ENCODE measurements at regions not wholly inside any gene's neighbourhood (a gene's known extent, or its start where the extent isn't known, plus 50 kb on each side); places are given as distances from the start of the nearest gene placed in this dataset.
"Not testable (repeated sequence)": the region's sequence is repeated elsewhere in the genome, so short reads cannot be mapped to it uniquely, and the experiment has no call there.

DNA sequence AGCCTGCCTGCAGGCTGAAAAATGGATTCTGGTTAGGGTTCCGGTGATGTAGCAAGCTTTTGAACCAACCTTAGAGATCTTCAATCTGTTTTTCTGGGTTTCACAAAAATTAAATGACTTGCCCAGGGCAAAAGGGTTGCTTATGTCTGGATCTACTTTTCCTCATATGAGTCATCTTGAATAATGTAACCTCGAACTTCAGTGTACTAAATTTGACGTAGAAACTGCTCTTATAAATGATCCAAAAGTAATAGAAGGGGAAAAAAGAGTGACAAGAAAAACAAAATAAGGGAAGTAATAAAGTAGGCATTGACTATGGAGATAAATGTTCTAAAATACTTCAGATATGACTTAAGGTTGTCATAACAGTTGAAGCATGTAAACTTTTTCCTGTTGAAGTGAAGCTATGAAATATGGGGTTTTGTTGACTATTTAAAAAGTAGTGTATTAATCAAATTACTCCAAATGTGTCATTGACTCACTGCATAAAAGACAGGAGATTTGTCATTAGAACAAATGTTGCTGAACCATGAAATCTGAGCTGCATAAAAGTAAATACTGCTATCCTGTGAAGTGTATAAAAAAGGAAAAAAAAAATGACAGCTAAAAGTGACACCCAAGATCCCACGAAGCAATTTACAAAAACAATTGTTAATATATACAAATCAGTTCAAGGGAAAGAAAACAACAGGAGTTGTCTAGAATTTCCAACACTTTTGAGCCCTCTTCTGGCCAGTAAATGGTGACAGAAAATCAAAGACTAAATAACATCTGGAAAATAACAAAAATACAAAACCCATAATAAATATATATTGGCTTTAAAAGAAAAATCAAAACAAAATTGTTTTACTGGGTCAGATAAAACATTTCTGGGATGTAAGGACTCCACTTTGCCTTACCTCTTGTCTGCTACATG, 103.6 kb upstream of the SERPINE2 start:
- no peak for DNase-seq
- in situ Hi-C loops (cut with HindIII; ENCODE audit: low pct_ligation_motif_present, low pct_unique_long_range_greater_than_20kb, low sequenced_read_pairs): no loop called here

DNA sequence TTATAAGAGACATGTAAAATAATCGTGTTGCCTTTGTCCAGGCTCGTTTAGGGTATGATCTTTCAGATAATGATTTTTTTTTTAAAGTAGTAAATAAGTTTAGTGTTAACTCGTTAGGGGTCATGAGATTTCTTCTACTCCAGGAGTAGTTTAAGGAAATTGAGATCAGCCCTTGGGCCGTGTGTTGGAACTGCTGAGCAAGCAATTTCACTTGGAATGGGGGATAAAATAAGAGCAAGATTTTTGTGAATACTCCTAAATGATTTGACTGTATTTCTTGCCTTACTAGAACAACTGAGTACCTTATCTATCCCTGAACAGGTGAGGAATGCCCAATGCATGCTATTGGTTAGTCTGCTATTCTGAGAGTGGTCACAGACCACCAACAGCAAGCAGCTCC, 102.2 kb upstream of the SERPINE2 start:
- no peak for DNase-seq
- in situ Hi-C loops (cut with HindIII; ENCODE audit: low pct_ligation_motif_present, low pct_unique_long_range_greater_than_20kb, low sequenced_read_pairs): no loop called here

- in situ Hi-C loops (cut with HindIII; ENCODE audit: low pct_ligation_motif_present, low pct_unique_long_range_greater_than_20kb, low sequenced_read_pairs): no loop called here
- no peak for DNase-seq
These were observed 98.1 kb upstream of the SERPINE2 start for GRCh38 chr2:224137208-224137607.

- no peak for DNase-seq
- in situ Hi-C loops (cut with HindIII; ENCODE audit: low pct_ligation_motif_present, low pct_unique_long_range_greater_than_20kb, low sequenced_read_pairs): no loop called here
These were observed 97.3 kb upstream of the SERPINE2 start for GRCh38 chr2:224136396-224136795.

DNA sequence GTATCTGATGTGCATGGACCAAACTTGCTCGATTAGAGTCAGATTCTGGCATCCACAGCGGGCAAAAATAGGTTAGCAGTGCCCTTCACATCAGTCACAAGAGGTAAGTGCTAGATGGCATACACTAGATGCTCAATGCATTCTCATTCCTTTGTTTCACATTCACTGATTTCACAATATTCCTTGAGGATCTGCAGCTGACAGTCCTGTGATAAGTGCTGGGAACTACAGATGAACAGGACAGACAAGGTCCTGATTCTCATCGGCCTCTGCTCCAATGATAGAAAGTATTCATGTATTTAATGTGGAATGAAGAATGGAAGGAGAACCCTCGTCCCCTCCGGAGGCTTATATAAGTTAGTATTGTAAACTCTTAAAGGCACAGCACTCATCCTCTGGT, 96.8 kb upstream of the SERPINE2 start:
- in situ Hi-C loops (cut with HindIII; ENCODE audit: low pct_ligation_motif_present, low pct_unique_long_range_greater_than_20kb, low sequenced_read_pairs): no loop called here

DNA sequence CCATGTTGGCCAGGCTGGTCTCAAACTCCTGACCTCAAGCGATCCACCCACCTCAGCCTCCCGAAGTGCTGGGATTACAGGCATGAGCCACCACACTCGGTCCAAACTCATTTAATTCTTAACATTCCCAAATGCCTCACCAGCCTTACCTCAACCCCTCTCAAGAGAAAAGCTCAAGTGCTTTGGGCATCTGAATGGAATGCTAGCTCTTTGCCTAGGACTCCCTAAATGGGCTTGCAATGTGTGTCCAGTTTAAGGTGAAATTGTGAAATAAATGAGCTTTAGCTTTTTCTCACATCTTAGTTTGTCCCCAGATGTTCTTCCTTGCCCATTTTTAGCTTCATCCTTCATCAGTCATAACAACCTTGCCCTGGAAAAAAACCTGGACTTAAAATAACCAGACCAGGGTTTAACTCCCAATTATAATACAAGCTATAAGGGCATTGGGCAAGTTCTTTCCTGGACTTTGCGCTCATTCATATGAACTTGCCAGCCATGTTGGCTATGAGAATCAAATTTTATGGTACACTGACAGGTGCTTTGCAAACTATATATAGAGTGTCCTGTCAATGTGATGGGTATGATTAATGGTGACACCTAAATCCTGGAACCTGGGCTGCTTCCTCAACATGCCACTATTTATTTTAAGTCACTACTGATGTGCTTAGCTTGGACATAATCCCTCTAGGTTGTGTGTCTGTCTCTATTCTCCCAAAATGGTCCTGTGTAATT, 95.1 kb upstream of the SERPINE2 start:
- in situ Hi-C loops (cut with HindIII; ENCODE audit: low pct_ligation_motif_present, low pct_unique_long_range_greater_than_20kb, low sequenced_read_pairs): no loop called here

More for the DNA sequence above, 96.8 kb upstream of the SERPINE2 start:
- DNase-seq: no peak

DNA sequence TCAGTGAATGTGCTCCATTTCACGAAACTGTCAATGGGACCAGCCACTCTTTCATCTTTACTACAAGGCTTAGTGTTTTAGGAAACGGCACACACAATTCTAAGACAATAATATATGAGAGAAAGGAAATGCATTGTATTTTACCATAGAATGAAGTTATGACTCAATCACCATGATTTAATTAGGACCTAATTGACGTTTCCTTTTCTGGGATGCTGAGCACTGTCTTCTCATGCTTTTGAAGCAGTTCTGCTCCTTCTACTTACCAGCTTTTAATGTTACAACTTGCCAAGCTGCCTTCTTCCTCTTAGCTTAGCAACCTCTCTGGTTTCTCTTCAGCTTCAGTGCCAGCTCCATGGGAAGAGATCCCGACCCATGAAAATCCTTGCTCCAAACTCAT, 94.3 kb upstream of the SERPINE2 start:
- in situ Hi-C loops (cut with HindIII; ENCODE audit: low pct_ligation_motif_present, low pct_unique_long_range_greater_than_20kb, low sequenced_read_pairs): no loop called here
- DNase-seq: no peak

More for the DNA sequence above, 95.1 kb upstream of the SERPINE2 start:
- no peak for DNase-seq

GRCh38 chr2:224127871-224128501, 88.9 kb upstream of the SERPINE2 start:
- no peak for DNase-seq
- in situ Hi-C loops (cut with HindIII; ENCODE audit: low pct_ligation_motif_present, low pct_unique_long_range_greater_than_20kb, low sequenced_read_pairs): no loop called here

GRCh38 chr2:224126440-224126839, 87.4 kb upstream of the SERPINE2 start:
- in situ Hi-C loops (cut with HindIII; ENCODE audit: low pct_ligation_motif_present, low pct_unique_long_range_greater_than_20kb, low sequenced_read_pairs): no loop called here
- DNase-seq: no peak

DNA sequence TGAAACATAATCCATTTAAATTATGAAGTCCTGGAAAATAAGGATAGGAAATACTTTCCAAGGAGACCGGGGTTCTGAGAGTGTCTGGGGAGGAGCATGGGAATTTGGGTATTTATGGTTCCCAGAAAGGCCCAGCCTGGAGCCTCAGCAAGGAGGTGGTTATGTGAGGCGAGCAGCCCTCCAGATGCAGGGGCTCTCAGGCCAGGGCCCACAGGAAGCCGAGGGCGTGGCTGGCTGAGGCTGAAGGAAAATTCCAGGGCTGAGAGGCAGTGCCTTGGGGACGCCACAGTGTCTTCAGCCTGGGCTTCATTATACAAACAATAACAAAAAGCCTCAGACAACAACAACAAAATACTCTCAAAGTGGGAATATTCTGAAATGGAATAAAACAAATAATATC, 86.9 kb upstream of the SERPINE2 start:
- in situ Hi-C loops (cut with HindIII; ENCODE audit: low pct_ligation_motif_present, low pct_unique_long_range_greater_than_20kb, low sequenced_read_pairs): no loop called here

GRCh38 chr2:224122542-224122941, 83.5 kb upstream of the SERPINE2 start:
- in situ Hi-C loops (cut with HindIII; ENCODE audit: low pct_ligation_motif_present, low pct_unique_long_range_greater_than_20kb, low sequenced_read_pairs): no loop called here

More for the DNA sequence above, 86.9 kb upstream of the SERPINE2 start:
- no peak for DNase-seq

DNA sequence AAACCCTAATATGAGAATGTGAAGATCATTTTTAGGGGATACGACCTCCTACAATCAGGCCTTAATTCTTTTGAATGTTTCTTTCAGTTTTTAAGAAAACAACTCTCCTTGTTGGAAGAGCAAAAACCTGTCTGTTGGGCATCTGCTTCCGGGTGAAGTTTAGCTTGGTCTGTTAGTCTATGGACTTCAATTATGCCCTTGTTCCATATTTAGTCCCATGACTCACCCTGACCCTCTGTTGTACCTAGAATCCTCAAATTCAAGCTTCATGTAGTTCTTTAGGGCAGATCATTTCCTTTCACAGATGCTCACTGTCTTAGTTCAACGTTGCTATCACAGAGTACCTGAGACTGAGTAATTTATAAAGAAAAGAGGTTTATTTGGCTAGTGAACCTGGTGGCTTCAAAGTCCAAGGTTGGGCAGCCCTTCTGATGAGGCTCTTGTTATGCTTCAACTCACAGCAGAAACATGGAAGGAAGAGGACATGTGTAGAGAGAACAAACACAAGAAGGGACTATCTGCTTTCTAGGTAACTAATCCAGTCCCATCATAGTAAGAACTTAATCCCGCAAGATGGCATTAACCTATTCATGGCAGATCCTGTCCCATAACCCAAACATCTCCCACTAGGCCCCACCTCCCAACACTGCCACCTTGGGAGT, 82.5 kb upstream of the SERPINE2 start:
- in situ Hi-C loops (cut with HindIII; ENCODE audit: low pct_ligation_motif_present, low pct_unique_long_range_greater_than_20kb, low sequenced_read_pairs): no loop called here
- no peak for DNase-seq

More at GRCh38 chr2:224122542-224122941, 83.5 kb upstream of the SERPINE2 start:
- no peak for DNase-seq

GRCh38 chr2:224120986-224121385, 81.9 kb upstream of the SERPINE2 start:
- no peak for DNase-seq
- in situ Hi-C loops (cut with HindIII; ENCODE audit: low pct_ligation_motif_present, low pct_unique_long_range_greater_than_20kb, low sequenced_read_pairs): no loop called here

- DNase-seq; in situ Hi-C loops (cut with HindIII; ENCODE audit: low pct_ligation_motif_present, low pct_unique_long_range_greater_than_20kb, low sequenced_read_pairs): not testable (repeated sequence)
These were observed 80.8 kb upstream of the SERPINE2 start for GRCh38 chr2:224119846-224120245.

DNA sequence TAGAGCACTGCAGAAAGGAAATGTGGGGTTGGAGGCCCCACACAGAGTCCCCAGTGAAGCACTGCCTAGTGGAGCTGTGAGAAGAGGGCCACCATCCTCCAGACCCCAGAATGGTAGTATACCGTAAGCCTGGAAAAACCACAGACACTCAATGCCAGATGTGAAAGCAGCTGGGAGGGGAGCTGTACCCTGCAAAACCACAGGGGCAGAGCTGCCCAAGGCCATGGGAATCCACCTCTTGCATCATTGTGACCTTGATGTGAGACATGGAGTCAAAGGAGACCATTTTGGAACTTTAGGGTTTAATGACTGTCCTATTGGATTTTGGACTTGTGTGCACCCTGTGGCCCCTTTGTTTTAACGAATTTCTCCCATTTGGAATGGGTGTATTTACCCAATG, 75.3 kb upstream of the SERPINE2 start:
- in situ Hi-C loops (cut with HindIII; ENCODE audit: low pct_ligation_motif_present, low pct_unique_long_range_greater_than_20kb, low sequenced_read_pairs): no loop called here
- DNase-seq: no peak

- in situ Hi-C loops (cut with HindIII; ENCODE audit: low pct_ligation_motif_present, low pct_unique_long_range_greater_than_20kb, low sequenced_read_pairs): not testable (repeated sequence)
These were observed 74.8 kb upstream of the SERPINE2 start for GRCh38 chr2:224113930-224114329.

DNA sequence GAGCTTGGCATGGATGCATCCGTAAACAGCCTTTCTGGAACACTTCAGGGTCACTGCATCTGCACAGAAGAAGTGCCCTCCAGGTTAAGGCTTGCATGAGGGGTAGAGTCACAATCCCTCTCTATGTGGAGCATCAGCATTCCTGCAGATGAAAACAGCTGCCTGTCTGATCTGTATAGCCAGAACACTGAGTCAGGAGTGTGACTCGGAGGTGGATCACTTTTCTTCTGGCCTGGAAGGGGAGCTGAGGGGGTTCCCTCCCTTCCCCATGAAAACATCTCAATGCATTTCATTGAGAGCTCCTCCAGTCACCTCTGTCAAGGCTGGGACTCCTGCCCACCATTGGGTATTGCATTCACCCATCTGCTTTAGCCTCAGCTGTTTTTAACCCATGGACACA, 72.5 kb upstream of the SERPINE2 start:
- in situ Hi-C loops (cut with HindIII; ENCODE audit: low pct_ligation_motif_present, low pct_unique_long_range_greater_than_20kb, low sequenced_read_pairs): no loop called here
- no peak for DNase-seq

More at GRCh38 chr2:224113930-224114329, 74.8 kb upstream of the SERPINE2 start:
- DNase-seq: not testable (repeated sequence)

- in situ Hi-C loops (cut with HindIII; ENCODE audit: low pct_ligation_motif_present, low pct_unique_long_range_greater_than_20kb, low sequenced_read_pairs): no loop called here
- DNase-seq: no peak
These were observed 71.7 kb upstream of the SERPINE2 start for GRCh38 chr2:224110811-224111210.

DNA sequence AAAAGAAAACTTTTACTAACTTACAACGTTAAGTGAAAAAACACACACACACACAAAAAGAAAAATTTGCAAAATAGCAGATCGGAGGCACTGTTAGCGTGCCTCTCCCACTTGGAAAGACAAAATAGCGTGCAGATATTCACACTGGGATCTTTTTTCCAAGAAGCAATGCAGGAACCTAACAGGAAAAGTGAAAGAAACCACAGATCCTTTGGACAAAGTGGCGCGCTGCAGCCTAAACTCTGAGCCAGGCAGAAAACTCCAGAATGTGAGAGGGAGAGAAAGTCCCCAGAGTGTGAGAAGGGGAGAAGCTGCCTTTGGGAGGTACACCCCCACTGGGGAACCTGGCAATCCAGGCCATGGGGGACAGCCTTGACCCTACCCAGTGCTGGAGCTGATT, 70.7 kb upstream of the SERPINE2 start:
- in situ Hi-C loops (cut with HindIII; ENCODE audit: low pct_ligation_motif_present, low pct_unique_long_range_greater_than_20kb, low sequenced_read_pairs): no loop called here
- DNase-seq: no peak
